Activated B cell treated with CpG ODN at 0.5 μM for 24 hours (primary cell): ENCODE measurements at regions not wholly inside any gene's neighbourhood (a gene's known extent, or its start where the extent isn't known, plus 50 kb on each side); places are given as distances from the start of the nearest gene placed in this dataset.
"Not testable (repeated sequence)": the region's sequence is repeated elsewhere in the genome, so short reads cannot be mapped to it uniquely, and the experiment has no call there.

Experiments
- ATAC-seq: fragments of 200-7000 bp; cut with Tn5 transposase; one replicate; pipeline ENCODE4 v1.10.0; 2021; ENCODE audit warnings: low read depth, mild to moderate bottlenecking, moderate library complexity
- CTCF ChIA-PET: fragments of 350-600 bp; sonication (Branson Sonifier 250); formaldehyde crosslinking; loops from one replicate; lab custom pipeline; 2021; ENCODE audit warnings: antibody characterized with exemption; lab: Charles Lee
- POLR2A ChIA-PET: fragments of 350-600 bp; sonication (Branson Sonifier 250); formaldehyde crosslinking; loops from one replicate; lab custom pipeline; 2021; ENCODE audit warnings: antibody characterized with exemption; lab: Charles Lee
- DNase-seq: peaks from one replicate; pipeline ENCODE4 v3.0.0; 2022
- H3K27ac Mint-ChIP-seq: one replicate; pipeline ENCODE4 v1.8.0; 2020; ENCODE audit warnings: mixed read lengths
- H3K27me3 Mint-ChIP-seq: one replicate; pipeline ENCODE4 v1.8.0; 2021; ENCODE audit warnings: mixed read lengths
- H3K36me3 Mint-ChIP-seq: one replicate; pipeline ENCODE4 v1.8.0; 2021; ENCODE audit warnings: low read depth, mixed read lengths
- H3K4me1 Mint-ChIP-seq: one replicate; pipeline ENCODE4 v1.8.0; 2021; ENCODE audit warnings: mixed read lengths
- H3K4me3 Mint-ChIP-seq: one replicate; pipeline ENCODE4 v1.8.0; 2020; ENCODE audit warnings: mild to moderate bottlenecking, mixed read lengths
- H3K9me3 Mint-ChIP-seq: one replicate; pipeline ENCODE4 v1.8.0; 2020; ENCODE audit warnings: mixed read lengths
- CTCF ChIP-seq: fragments of 200-600 bp; IDR thresholded peaks from one replicate; pipeline ENCODE4 v1.8.0; 2022; ENCODE audit warnings: antibody characterized with exemption, mild to moderate bottlenecking
- intact Hi-C: fragments of 100-400 bp; cut with micrococcal nuclease; formaldehyde crosslinking; loops from one replicate; pipeline ENCODE4 v1.15.1; 2024

GRCh38 chr6:99819853-99820252, 174.2 kb downstream of the MCHR2 start:
- no peak for TF ChIP-seq CTCF
- ChIA-PET POLR2A (no interaction called here), CTCF (no interaction called here)
- H3K36me3 Mint-ChIP-seq = no peaks in the 10 kb centered on the region
- no peak overlapping the region for H3K4me3 Mint-ChIP-seq
- peaks cover 23% of the 10 kb centered on the region for H3K27me3 Mint-ChIP-seq
- intact Hi-C loops = loop anchor here (5.0 kb wide), 1 partner anchor 353 kb away; no protein-coding TSS in a partner anchor
- peaks cover 4% of the 10 kb centered on the region for H3K4me1 Mint-ChIP-seq
- no peak for DNase-seq
- no peaks in the 10 kb centered on the region for H3K9me3 Mint-ChIP-seq
- H3K27ac Mint-ChIP-seq = no peak overlapping the region
- no peak for ATAC-seq

GRCh38 chr6:99821164-99821563, 172.9 kb downstream of the MCHR2 start:
- POLR2A ChIA-PET = no interaction called here
- H3K27me3 Mint-ChIP-seq = peaks cover 23% of the 10 kb centered on the region

GRCh38 chr6:99822741-99823512, 171.1 kb downstream of the MCHR2 start:
- POLR2A ChIA-PET = no interaction called here
- intact Hi-C loops = loop anchor here (5.0 kb wide), 1 partner anchor 356 kb away; no protein-coding TSS in a partner anchor
- CTCF ChIA-PET = interaction anchor here (0.6 to 1.5 kb wide), 3 partner anchors 78 to 492 kb away, joined by 3 to 6 read pairs (median 3); no protein-coding TSS in a partner anchor
- Mint-ChIP-seq H3K36me3 (no peaks in the 10 kb centered on the region), H3K4me1 (peaks cover 4% of the 10 kb centered on the region), H3K4me3 (no peak overlapping the region), H3K27ac (no peak overlapping the region), H3K27me3 (peaks cover 23% of the 10 kb centered on the region), H3K9me3 (no peaks in the 10 kb centered on the region)
- DNase-seq = no peak
- no peak for ATAC-seq
- TF ChIP-seq CTCF = no peak

More at GRCh38 chr6:99821164-99821563, 172.9 kb downstream of the MCHR2 start:
- H3K27ac Mint-ChIP-seq = no peak overlapping the region
- CTCF ChIA-PET = no interaction called here
- no peak overlapping the region for H3K4me3 Mint-ChIP-seq
- no peaks in the 10 kb centered on the region for H3K9me3 Mint-ChIP-seq
- no peak for DNase-seq
- peaks cover 4% of the 10 kb centered on the region for H3K4me1 Mint-ChIP-seq
- intact Hi-C loops = loop anchor here (5.0 kb wide), 1 partner anchor 354 kb away; no protein-coding TSS in a partner anchor
- H3K36me3 Mint-ChIP-seq = no peaks in the 10 kb centered on the region
- no peak for TF ChIP-seq CTCF
- no peak for ATAC-seq

- intact Hi-C loops = loop anchor here (5.0 kb wide), 1 partner anchor 356 kb away; no protein-coding TSS in a partner anchor
- POLR2A ChIA-PET, ATAC-seq, H3K27ac Mint-ChIP-seq, CTCF ChIA-PET, DNase-seq, H3K9me3 Mint-ChIP-seq, H3K4me1 Mint-ChIP-seq, H3K4me3 Mint-ChIP-seq, H3K36me3 Mint-ChIP-seq: not testable (repeated sequence)
- peaks cover 23% of the 10 kb centered on the region for H3K27me3 Mint-ChIP-seq
Observed at GRCh38 chr6:99823513-99824235, 170.3 kb downstream of the MCHR2 start.

- no peaks in the 10 kb centered on the region for H3K36me3 Mint-ChIP-seq
- TF ChIP-seq CTCF = no peak
- H3K27ac Mint-ChIP-seq = no peak overlapping the region
- no peaks in the 10 kb centered on the region for H3K27me3 Mint-ChIP-seq
- ChIA-PET POLR2A (no interaction called here), CTCF (no interaction called here)
- no peak overlapping the region for H3K4me3 Mint-ChIP-seq
- no peaks in the 10 kb centered on the region for H3K4me1 Mint-ChIP-seq
- no peaks in the 10 kb centered on the region for H3K9me3 Mint-ChIP-seq
- ATAC-seq (no peak), DNase-seq (no peak)
- intact Hi-C loops = no loop called here
Observed at GRCh38 chr6:99833034-99833433, 161.0 kb downstream of the MCHR2 start.
